ENCODE measurements at regions not wholly inside any gene's neighbourhood (a gene's known extent, or its start where the extent isn't known, plus 50 kb on each side); places are given as distances from the start of the nearest gene placed in this dataset.

DNA sequence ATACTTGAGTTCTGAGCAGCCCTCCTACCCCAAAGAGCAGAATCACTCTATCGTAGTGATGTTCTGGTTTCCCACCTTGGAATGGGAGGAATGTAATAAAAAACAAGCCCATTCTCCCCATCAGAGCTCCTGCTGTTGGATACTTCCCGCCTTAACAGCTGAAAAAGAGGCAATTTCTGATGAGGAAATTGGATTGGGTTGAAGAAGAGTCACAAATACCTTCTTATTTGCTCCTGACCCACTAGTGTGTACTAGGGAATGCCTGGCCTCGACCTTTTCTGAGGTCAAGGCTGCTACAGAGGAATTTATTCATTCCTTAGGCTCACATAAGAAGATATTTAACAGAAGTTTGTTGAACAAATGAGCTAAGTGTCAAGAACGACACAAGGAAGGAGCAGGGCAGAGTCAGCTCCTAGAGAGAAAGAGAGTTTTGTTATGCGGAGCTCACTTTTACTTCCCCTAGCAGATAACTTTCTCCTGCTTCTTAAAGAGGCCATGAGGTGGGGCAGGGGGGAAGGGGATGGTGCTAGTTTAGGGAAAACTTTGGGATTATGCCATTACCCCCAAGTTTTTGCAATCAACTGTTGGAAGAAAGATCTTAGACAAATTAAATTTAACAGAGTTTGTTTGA, 273.8 kb upstream of the CLNK start:
- TF ChIP-seq, protein P1, sequence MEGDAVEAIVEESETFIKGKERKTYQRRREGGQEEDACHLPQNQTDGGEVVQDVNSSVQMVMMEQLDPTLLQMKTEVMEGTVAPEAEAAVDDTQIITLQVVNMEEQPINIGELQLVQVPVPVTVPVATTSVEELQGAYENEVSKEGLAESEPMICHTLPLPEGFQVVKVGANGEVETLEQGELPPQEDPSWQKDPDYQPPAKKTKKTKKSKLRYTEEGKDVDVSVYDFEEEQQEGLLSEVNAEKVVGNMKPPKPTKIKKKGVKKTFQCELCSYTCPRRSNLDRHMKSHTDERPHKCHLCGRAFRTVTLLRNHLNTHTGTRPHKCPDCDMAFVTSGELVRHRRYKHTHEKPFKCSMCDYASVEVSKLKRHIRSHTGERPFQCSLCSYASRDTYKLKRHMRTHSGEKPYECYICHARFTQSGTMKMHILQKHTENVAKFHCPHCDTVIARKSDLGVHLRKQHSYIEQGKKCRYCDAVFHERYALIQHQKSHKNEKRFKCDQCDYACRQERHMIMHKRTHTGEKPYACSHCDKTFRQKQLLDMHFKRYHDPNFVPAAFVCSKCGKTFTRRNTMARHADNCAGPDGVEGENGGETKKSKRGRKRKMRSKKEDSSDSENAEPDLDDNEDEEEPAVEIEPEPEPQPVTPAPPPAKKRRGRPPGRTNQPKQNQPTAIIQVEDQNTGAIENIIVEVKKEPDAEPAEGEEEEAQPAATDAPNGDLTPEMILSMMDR (IDR thresholded peaks at IDR 0.05; ENCODE audit: insufficient read depth, low read length), result no peak
- TF ChIP-seq POLR2AphosphoS5 (IDR thresholded peaks at IDR 0.05; ENCODE audit: low read depth) (no peak), GABPA (IDR thresholded peaks at IDR 0.05; ENCODE audit: low read depth) (no peak), REST (IDR thresholded peaks at IDR 0.05; ENCODE audit: insufficient replicate concordance, low read depth) (no peak), SPI1 (IDR thresholded peaks at IDR 0.05; ENCODE audit: borderline replicate concordance, low read depth) (no peak)
